GM13977 (cell line): ENCODE measurements at regions not wholly inside any gene's neighbourhood (a gene's known extent, or its start where the extent isn't known, plus 50 kb on each side); places are given as distances from the start of the nearest gene placed in this dataset.

Experiments
- DNase-seq: peaks from one replicate; pipeline ENCODE4 v3.0.0; 2012; ENCODE audit warnings: low spot score
- CTCF ChIP-seq: IDR thresholded peaks from 2 replicates; pipeline ENCODE4 v1.5.1; 2012; ENCODE audit warnings: mild to moderate bottlenecking, control low read depth; ENCODE audit not compliant: insufficient read depth; ENCODE audit errors: extremely low read depth, missing control alignments
- in situ Hi-C: fragments of 300-500 bp; cut with MboI; formaldehyde crosslinking; loops from one replicate; pipeline ENCODE4 v1.12.0; 2022; ENCODE audit warnings: low sequenced_read_pairs, low pct_unique_long_range_greater_than_20kb, mixed read lengths, inconsistent platforms; ENCODE audit not compliant: unreplicated experiment

- no peak for TF ChIP-seq CTCF
- DNase-seq, result no peak
- in situ Hi-C loops, result no loop called here
These were observed 118.9 kb upstream of the PCDH7 start for GRCh38 chr4:30601070-30601865.

GRCh38 chr4:30605616-30606190 is 114.5 kb upstream of the PCDH7 start:
- no peak for DNase-seq

GRCh38 chr4:30610361-30610760 is 109.8 kb upstream of the PCDH7 start:
- no peak for DNase-seq
- in situ Hi-C loops, result no loop called here
- no peak for TF ChIP-seq CTCF

More at GRCh38 chr4:30605616-30606190, 114.5 kb upstream of the PCDH7 start:
- TF ChIP-seq CTCF, result no peak
- in situ Hi-C loops, result no loop called here

- in situ Hi-C loops, result no loop called here
- no peak for TF ChIP-seq CTCF
- no peak for DNase-seq
These were observed 105.4 kb upstream of the PCDH7 start for GRCh38 chr4:30614771-30615170.

- in situ Hi-C loops, result no loop called here
- TF ChIP-seq CTCF, result no peak
- DNase-seq, result no peak
These were observed 103.1 kb upstream of the PCDH7 start for GRCh38 chr4:30616942-30617646.

- in situ Hi-C loops, result no loop called here
- no peak for TF ChIP-seq CTCF
These were observed 102.3 kb upstream of the PCDH7 start for GRCh38 chr4:30617836-30618235.

More at GRCh38 chr4:30617836-30618235, 102.3 kb upstream of the PCDH7 start:
- DNase-seq, result no peak
